GM04503 (cell line): ENCODE measurements at regions not wholly inside any gene's neighbourhood (a gene's known extent, or its start where the extent isn't known, plus 50 kb on each side); places are given as distances from the start of the nearest gene placed in this dataset.
"Not testable (repeated sequence)": the region's sequence is repeated elsewhere in the genome, so short reads cannot be mapped to it uniquely, and the experiment has no call there.

Source experiments
- DNase-seq: peaks from one replicate; pipeline ENCODE4 v3.0.0-alpha.2; 2012; ENCODE audit warnings: low read depth

DNA sequence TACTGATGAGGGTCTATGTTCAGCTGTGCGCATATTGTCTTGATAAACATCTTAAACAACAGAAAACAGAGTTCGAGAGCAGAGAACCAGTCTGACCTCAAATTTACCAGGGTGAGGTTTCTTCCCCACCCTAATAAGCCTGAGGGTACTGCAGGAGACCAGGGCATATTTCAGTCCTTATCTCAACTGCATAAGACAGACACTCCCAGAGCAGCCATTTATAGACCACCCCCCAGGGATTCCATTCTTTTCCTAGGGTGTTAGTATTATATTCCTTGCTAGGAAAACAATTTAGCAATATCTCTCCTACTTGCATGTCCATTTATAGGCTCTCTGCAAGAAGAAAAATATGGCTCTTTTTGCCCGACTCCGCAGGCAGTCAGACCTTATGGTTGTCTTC is 89.5 kb upstream of the POMZP3 start:
- DNase-seq: not testable (repeated sequence)

DNA sequence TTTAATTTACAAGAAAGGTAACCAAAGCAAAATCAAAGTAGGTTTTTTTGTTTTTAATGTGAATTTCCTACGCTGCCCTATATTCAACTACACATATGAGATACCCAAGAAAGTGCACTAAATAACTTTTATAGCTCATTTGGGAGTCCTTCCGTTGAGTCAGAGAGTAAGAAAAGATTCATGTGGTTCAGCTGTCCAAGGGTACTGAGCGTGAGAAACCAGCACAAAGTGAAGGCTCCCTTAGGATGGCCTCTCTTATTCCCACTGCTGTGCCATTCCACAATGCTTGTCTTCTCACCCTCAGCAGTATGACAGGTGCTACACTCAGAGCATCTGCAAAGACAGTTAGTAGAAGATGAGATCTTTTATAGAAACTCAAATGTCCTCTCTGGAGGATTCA is 85.8 kb upstream of the POMZP3 start:
- DNase-seq: not testable (repeated sequence)

DNA sequence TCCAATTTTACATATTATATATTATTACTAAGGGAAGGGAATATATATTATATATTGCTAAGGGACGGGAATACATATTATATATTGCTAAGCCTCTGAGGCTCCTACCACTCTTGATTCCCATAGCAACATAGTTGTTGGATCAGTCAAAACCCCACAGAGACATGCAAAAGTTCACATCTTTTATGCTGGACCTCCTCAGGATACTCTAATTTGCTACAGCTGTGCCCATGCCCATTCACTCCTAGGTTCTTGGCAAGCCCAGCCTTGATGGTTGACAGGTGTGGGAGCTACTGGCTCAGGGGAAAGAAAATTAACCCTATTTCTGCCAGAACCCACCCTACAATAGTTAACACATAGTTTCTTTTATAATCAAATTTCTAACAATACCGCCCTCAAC is 84.6 kb upstream of the POMZP3 start:
- not testable (repeated sequence) for DNase-seq

DNA sequence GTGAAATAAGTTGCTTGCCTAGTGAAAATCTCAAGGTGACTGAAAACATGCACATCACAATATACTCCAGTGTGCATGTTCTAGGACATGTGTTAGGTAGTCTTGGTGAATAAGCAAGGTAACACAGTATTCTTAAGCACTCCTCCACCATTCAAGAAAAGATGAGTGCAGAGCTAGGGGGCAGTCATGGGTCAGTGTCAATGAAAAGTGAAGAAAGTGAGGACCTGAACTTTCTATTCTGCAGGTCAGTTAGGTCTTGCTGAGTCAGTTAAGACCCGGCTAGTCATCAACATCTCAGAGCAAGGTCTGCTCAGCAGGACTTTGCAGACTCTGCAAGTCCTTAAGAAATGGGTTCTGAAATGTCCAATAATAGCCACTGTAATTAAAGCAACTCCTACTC is 82.6 kb upstream of the POMZP3 start:
- DNase-seq: not testable (repeated sequence)

DNA sequence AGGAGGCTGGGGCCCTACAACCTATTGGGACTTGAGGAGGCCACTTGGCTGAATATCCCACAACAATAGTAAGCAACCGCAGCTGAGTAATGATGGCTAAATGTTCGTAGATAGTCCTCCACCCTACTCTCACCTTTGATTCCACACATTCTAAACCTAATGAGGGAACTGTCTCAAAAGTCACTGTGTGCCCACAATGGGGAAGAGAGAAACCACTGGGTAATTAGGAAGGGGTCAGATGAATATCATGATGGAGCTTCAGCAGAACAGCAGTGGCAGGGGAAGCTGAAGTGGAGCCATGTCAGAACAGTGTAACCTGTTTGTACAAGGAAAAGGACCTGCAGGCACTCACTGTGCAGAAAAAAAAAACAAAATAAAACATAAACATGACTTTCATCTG is 81.4 kb upstream of the POMZP3 start:
- not testable (repeated sequence) for DNase-seq

DNA sequence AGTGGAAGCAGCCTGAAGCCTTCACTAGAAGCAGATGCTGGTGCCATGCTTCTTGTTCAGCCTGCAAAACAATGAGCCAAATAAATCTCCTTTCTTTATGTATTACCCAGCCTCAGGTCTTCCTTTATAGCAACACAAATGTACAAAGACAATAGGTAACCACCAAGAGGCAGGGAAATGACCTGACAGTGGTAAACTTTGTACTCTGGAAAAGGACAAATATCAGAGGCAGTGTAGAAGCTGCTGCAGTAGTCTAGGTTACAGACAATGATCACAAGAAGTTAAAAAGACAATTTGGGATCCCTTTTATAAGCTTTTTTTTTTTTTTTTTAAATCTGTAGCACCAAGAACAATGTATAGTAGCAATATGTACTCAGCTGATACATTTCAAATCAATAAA is 76.7 kb upstream of the POMZP3 start:
- not testable (repeated sequence) for DNase-seq

DNA sequence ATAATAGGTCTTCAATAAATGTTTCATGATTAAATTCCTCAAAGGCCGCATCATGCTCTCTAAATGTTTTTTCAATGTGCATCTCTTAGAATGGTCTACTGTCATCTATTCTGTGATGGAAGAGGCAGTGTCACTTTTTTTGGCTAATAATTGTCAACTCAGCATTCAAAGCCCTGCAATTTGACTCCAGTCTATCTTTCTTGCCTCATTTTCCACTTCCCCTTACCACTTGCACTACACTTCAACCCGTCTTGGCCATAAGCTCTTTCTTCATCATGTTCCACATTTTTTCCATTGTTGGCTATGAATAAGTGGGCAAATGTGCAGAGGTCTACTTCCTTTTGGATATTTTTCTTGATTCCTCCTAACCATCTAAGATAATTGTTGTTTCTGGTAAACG is 59.2 kb upstream of the POMZP3 start:
- not testable (repeated sequence) for DNase-seq

DNA sequence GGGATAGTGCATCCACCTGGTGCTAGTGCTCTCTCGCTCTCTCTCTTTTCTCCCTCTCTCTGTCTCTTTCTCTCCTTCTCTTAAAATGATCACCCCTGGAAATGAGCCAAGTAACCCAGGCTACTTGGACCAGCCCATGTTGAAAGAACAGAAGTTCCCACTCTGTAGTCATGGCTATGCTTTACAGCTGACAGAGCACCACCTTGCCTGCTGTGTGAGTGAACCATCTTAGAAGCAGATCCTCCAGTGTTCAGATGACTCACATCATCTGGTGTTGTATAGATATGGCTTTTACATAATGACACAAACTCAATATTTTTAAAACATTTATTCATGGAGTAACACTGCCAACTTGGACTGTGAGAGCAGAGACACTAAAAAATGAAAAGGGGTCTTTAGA is 57.7 kb upstream of the POMZP3 start:
- not testable (repeated sequence) for DNase-seq

DNA sequence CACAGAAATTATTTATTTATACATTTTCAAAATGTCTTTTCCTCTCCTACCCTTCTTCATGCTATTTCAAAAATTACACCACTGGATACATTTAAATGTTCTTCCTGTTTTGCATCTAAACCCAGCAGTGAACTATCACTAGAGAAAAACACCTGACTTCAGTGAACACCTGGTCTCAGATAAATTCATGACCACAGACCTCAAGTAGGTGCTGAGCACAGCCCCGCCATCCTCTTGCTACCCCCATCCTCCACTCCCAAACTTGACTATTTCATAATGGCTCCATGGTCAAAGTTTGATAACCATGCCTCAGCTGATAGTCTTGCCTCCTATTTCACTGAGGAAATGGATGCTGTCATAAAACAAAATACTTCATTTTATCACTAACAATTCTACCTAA is 56.6 kb upstream of the POMZP3 start:
- not testable (repeated sequence) for DNase-seq

DNA sequence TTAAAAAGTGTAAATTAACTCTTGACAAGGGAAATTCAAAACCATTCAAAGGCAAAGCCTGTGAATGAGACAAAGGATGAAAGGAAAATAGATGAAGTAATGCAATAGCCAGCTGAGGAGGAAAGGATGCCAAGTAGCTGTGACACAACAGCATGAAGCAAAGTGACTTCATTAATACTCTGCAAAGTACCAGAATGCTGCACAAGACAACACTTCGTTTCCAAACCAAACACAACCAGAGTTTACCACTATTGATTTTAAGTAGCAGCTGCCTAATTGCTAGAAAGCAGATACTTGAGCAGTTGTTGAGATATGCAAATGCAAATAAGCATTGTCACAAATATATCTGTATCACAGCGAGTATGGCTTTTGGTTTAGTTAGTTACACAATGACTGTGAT is 54.7 kb upstream of the POMZP3 start:
- DNase-seq: not testable (repeated sequence)

DNA sequence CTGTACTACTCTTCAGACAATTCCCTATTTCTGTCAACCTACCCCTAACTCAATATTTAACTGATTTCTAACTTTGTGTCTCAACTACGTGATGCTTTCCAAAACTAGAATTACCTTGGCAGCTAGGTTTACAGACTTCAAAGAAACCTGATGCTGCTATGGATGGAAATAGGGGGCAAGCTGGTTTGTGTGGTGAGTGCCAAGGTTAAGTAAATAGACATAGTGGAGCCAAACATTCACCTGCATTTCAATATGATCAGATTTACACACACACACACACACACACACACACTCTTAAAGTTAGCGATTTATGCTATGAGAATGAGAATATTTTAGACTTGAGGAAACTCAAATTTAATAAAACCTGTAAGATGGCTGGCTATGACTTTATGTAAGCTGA is 52.1 kb upstream of the POMZP3 start:
- not testable (repeated sequence) for DNase-seq

DNA sequence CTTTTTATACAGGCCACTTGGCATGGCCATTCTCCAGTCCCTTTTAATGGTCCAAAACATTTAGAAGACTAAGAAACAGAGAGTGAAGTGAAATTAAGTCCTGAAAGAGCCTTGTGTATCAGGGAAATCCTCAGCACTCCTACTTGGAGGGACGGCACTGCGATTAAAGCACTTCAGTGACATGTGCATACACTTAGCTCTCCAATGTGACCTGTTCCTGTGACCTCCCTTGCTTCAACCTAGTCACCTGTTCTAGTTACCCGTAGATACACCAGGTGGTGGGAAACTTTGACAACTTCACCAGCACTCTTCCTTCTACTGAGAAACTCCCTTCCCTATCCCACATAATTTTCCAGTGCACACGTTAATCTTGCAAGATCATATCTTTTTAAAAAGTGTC is 51.4 kb upstream of the POMZP3 start:
- DNase-seq: not testable (repeated sequence)

DNA sequence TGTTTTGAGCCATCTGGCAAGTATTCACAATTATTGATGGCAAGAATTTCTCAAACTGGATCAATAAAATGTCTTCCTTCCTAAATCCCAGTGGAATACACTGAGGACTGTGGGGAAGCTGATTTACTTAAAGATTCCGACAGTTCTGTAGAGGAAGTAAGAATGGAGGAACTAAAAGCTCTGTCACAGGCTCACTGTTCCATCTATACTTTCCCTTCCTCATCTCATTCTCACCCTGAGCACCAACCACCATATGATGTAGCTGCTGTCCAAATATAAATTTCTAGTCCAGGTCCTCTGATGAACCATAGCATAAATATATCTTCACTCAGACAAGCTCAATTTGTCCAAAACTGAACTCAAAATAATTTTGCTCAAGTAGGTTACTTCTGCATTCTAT is 49.8 kb upstream of the POMZP3 start:
- not testable (repeated sequence) for DNase-seq
